ENCODE measurements at regions not wholly inside any gene's neighbourhood (a gene's known extent, or its start where the extent isn't known, plus 50 kb on each side); places are given as distances from the start of the nearest gene placed in this dataset.
"Not testable (repeated sequence)": the region's sequence is repeated elsewhere in the genome, so short reads cannot be mapped to it uniquely, and the experiment has no call there.

- not testable (repeated sequence) for H3K27ac Mint-ChIP-seq; H3K4me1 Mint-ChIP-seq (ENCODE audit: low read depth); H3K4me3 Mint-ChIP-seq; DNase-seq; H3K36me3 Mint-ChIP-seq (ENCODE audit: low read depth); H3K27me3 Mint-ChIP-seq (ENCODE audit: insufficient read depth); H3K9me3 Mint-ChIP-seq
These were observed 84.5 kb downstream of the IDS start for GRCh38 chrX:149420566-149420965.

GRCh38 chrX:149398027-149398426 lies 107.1 kb downstream of the IDS start:
- Mint-ChIP-seq H3K4me1 (ENCODE audit: low read depth) (no peaks in the 10 kb centered on the region), H3K36me3 (ENCODE audit: low read depth) (no peaks in the 10 kb centered on the region), H3K27ac (no peak overlapping the region), H3K4me3 (no peak overlapping the region), H3K27me3 (ENCODE audit: insufficient read depth) (no peaks in the 10 kb centered on the region), H3K9me3 (no peaks in the 10 kb centered on the region)
- no peak for TF ChIP-seq CTCF (IDR thresholded peaks at IDR 0.05)
- DNase-seq, result no peak

GRCh38 chrX:149392921-149393320 lies 112.2 kb downstream of the IDS start:
- Mint-ChIP-seq H3K4me1 (ENCODE audit: low read depth) (no peaks in the 10 kb centered on the region), H3K9me3 (peaks cover 5% of the 10 kb centered on the region; the same call in 1 of the 2 replicates), H3K27me3 (ENCODE audit: insufficient read depth) (no peaks in the 10 kb centered on the region), H3K4me3 (no peak overlapping the region), H3K27ac (no peak overlapping the region), H3K36me3 (ENCODE audit: low read depth) (no peaks in the 10 kb centered on the region)
- DNase-seq, result no peak
- no peak for TF ChIP-seq CTCF (IDR thresholded peaks at IDR 0.05)

- DNase-seq, result no peak
- Mint-ChIP-seq H3K4me3 (no peak overlapping the region), H3K27me3 (ENCODE audit: insufficient read depth) (no peaks in the 10 kb centered on the region), H3K36me3 (ENCODE audit: low read depth) (no peaks in the 10 kb centered on the region), H3K9me3 (no peaks in the 10 kb centered on the region), H3K4me1 (ENCODE audit: low read depth) (no peaks in the 10 kb centered on the region), H3K27ac (no peak overlapping the region)
- TF ChIP-seq CTCF (IDR thresholded peaks at IDR 0.05), result no peak
These were observed 121.3 kb downstream of the IDS start for GRCh38 chrX:149383852-149384251.

GRCh38 chrX:149374751-149375150 lies 130.4 kb downstream of the IDS start:
- Mint-ChIP-seq H3K4me1 (ENCODE audit: low read depth) (no peaks in the 10 kb centered on the region), H3K4me3 (no peak overlapping the region), H3K27me3 (ENCODE audit: insufficient read depth) (no peaks in the 10 kb centered on the region), H3K36me3 (ENCODE audit: low read depth) (no peaks in the 10 kb centered on the region), H3K9me3 (peaks cover 6% of the 10 kb centered on the region; the same call in 1 of the 2 replicates), H3K27ac (no peak overlapping the region)
- TF ChIP-seq CTCF (IDR thresholded peaks at IDR 0.05), result no peak
- no peak for DNase-seq

GRCh38 chrX:149372866-149373265 lies 132.2 kb downstream of the IDS start:
- Mint-ChIP-seq H3K27ac (no peak overlapping the region), H3K9me3 (peaks cover 10% of the 10 kb centered on the region), H3K36me3 (ENCODE audit: low read depth) (no peaks in the 10 kb centered on the region), H3K4me1 (ENCODE audit: low read depth) (no peaks in the 10 kb centered on the region), H3K27me3 (ENCODE audit: insufficient read depth) (no peaks in the 10 kb centered on the region), H3K4me3 (no peak overlapping the region)
- no peak for DNase-seq
- no peak for TF ChIP-seq CTCF (IDR thresholded peaks at IDR 0.05)

Measured in HFFc6 (cell line).